Activated CD8-positive, alpha-beta T cell treated with anti-CD3 and anti-CD28 coated beads, Interleukin-2, amount 10 ng/mL, durations not matched to agents 7 days and 5 days (primary cell): ENCODE measurements at regions not wholly inside any gene's neighbourhood (a gene's known extent, or its start where the extent isn't known, plus 50 kb on each side); places are given as distances from the start of the nearest gene placed in this dataset.

Experiments
- ATAC-seq: fragments of 150-1000 bp; cut with Tn5 transposase; one replicate; pipeline ENCODE4 v1.10.0; 2021; ENCODE audit warnings: moderate library complexity
- CTCF ChIA-PET: fragments of 350-600 bp; sonication (Branson Sonifier 250); formaldehyde crosslinking; loops from one replicate; lab custom pipeline; 2021; ENCODE audit warnings: antibody characterized with exemption; lab: Charles Lee
- POLR2A ChIA-PET: fragments of 350-600 bp; sonication (Branson Sonifier 250); formaldehyde crosslinking; loops from one replicate; lab custom pipeline; 2021; ENCODE audit warnings: antibody characterized with exemption; lab: Charles Lee
- DNase-seq: peaks from one replicate; pipeline ENCODE4 v3.0.0-alpha.2; 2020
- H3K27ac Mint-ChIP-seq: one replicate; pipeline ENCODE4 v1.8.0; 2021; ENCODE audit warnings: mild to moderate bottlenecking, mixed read lengths
- H3K27me3 Mint-ChIP-seq: one replicate; pipeline ENCODE4 v1.8.0; 2021; ENCODE audit warnings: low read depth, mixed read lengths
- H3K36me3 Mint-ChIP-seq: one replicate; pipeline ENCODE4 v1.8.0; 2021; ENCODE audit warnings: low read depth, mixed read lengths
- H3K4me1 Mint-ChIP-seq: one replicate; pipeline ENCODE4 v1.8.0; 2021; ENCODE audit warnings: low read depth, mixed read lengths
- H3K4me3 Mint-ChIP-seq: one replicate; pipeline ENCODE4 v1.8.0; 2021; ENCODE audit warnings: mild to moderate bottlenecking, mixed read lengths
- H3K9me3 Mint-ChIP-seq: one replicate; pipeline ENCODE4 v1.8.0; 2022; ENCODE audit warnings: mixed read lengths; ENCODE audit not compliant: insufficient read depth

- ATAC-seq (no peak), DNase-seq (no peak)
- no peak overlapping the region for H3K4me3 Mint-ChIP-seq
- POLR2A ChIA-PET, result no interaction called here
- CTCF ChIA-PET, result no interaction called here
- H3K36me3 Mint-ChIP-seq, result no peaks in the 10 kb centered on the region
- H3K4me1 Mint-ChIP-seq, result peaks cover 18% of the 10 kb centered on the region
- H3K9me3 Mint-ChIP-seq, result no peaks in the 10 kb centered on the region
- no peak overlapping the region for H3K27ac Mint-ChIP-seq
- H3K27me3 Mint-ChIP-seq, result peaks cover 28% of the 10 kb centered on the region
Measured at GRCh38 chr1:94603663-94604062, 62.1 kb upstream of the F3 start.

GRCh38 chr1:94602802-94603625 is 61.5 kb upstream of the F3 start:
- CTCF ChIA-PET, result interaction anchor here (0.6 to 1.3 kb wide), 4 partner anchors 10 to 203 kb away, joined by 3 to 6 read pairs (median 3); no protein-coding TSS in a partner anchor

GRCh38 chr1:94602316-94602715 is 60.8 kb upstream of the F3 start:
- peak; percentile 69 for ATAC-seq
- ChIA-PET CTCF (interaction anchor here (1.0 to 1.3 kb wide), 3 partner anchors 9 to 88 kb away, joined by 3 to 6 read pairs (median 3); no protein-coding TSS in a partner anchor), POLR2A (no interaction called here)
- peaks cover 29% of the 10 kb centered on the region for H3K27me3 Mint-ChIP-seq
- H3K4me1 Mint-ChIP-seq, result peaks cover 18% of the 10 kb centered on the region
- no peaks in the 10 kb centered on the region for H3K36me3 Mint-ChIP-seq
- H3K27ac Mint-ChIP-seq, result no peak overlapping the region
- peak overlapping the region; percentile 15 for H3K4me3 Mint-ChIP-seq
- H3K9me3 Mint-ChIP-seq, result no peaks in the 10 kb centered on the region
- peak; percentile 45 for DNase-seq

More at GRCh38 chr1:94602802-94603625, 61.5 kb upstream of the F3 start:
- ATAC-seq (no peak), DNase-seq (no peak)
- Mint-ChIP-seq H3K27me3 (peaks cover 29% of the 10 kb centered on the region), H3K36me3 (no peaks in the 10 kb centered on the region), H3K9me3 (no peaks in the 10 kb centered on the region), H3K4me3 (no peak overlapping the region), H3K27ac (no peak overlapping the region), H3K4me1 (peaks cover 18% of the 10 kb centered on the region)
- POLR2A ChIA-PET, result no interaction called here

GRCh38 chr1:94600556-94600955 is 59.0 kb upstream of the F3 start:
- Mint-ChIP-seq H3K27me3 (peaks cover 29% of the 10 kb centered on the region), H3K36me3 (no peaks in the 10 kb centered on the region), H3K9me3 (no peaks in the 10 kb centered on the region), H3K27ac (no peak overlapping the region), H3K4me3 (no peak overlapping the region), H3K4me1 (peaks cover 18% of the 10 kb centered on the region)
- ChIA-PET CTCF (interaction anchor here (1.2 kb wide), 1 partner anchor 9 kb away, joined by 3 read pairs; no protein-coding TSS in a partner anchor), POLR2A (no interaction called here)
- DNase-seq, result no peak
- ATAC-seq, result no peak

- no peak overlapping the region for H3K4me3 Mint-ChIP-seq
- H3K9me3 Mint-ChIP-seq, result no peaks in the 10 kb centered on the region
- ChIA-PET CTCF (no interaction called here), POLR2A (no interaction called here)
- H3K36me3 Mint-ChIP-seq, result no peaks in the 10 kb centered on the region
- DNase-seq, result no peak
- peaks cover 18% of the 10 kb centered on the region for H3K4me1 Mint-ChIP-seq
- no peak for ATAC-seq
- H3K27ac Mint-ChIP-seq, result no peak overlapping the region
- H3K27me3 Mint-ChIP-seq, result peaks cover 25% of the 10 kb centered on the region
Measured at GRCh38 chr1:94599095-94599813, 57.7 kb upstream of the F3 start.

- ATAC-seq, result no peak
- Mint-ChIP-seq H3K36me3 (no peaks in the 10 kb centered on the region), H3K9me3 (no peaks in the 10 kb centered on the region), H3K27me3 (peaks cover 14% of the 10 kb centered on the region), H3K27ac (no peak overlapping the region), H3K4me3 (no peak overlapping the region), H3K4me1 (peaks cover 12% of the 10 kb centered on the region)
- POLR2A ChIA-PET, result no interaction called here
- DNase-seq, result no peak
- CTCF ChIA-PET, result no interaction called here
Measured at GRCh38 chr1:94597701-94598100, 56.1 kb upstream of the F3 start.

GRCh38 chr1:94596260-94596659 is 54.7 kb upstream of the F3 start:
- no peaks in the 10 kb centered on the region for H3K36me3 Mint-ChIP-seq
- CTCF ChIA-PET, result no interaction called here
- no peaks in the 10 kb centered on the region for H3K4me1 Mint-ChIP-seq
- H3K9me3 Mint-ChIP-seq, result no peaks in the 10 kb centered on the region
- peaks cover 7% of the 10 kb centered on the region for H3K27me3 Mint-ChIP-seq
- no peak for ATAC-seq
- no peak overlapping the region for H3K4me3 Mint-ChIP-seq
- DNase-seq, result no peak
- H3K27ac Mint-ChIP-seq, result no peak overlapping the region
- POLR2A ChIA-PET, result no interaction called here

- ChIA-PET CTCF (no interaction called here), POLR2A (no interaction called here)
- H3K4me1 Mint-ChIP-seq, result no peaks in the 10 kb centered on the region
- ATAC-seq (no peak), DNase-seq (no peak)
- H3K36me3 Mint-ChIP-seq, result no peaks in the 10 kb centered on the region
- peaks cover 6% of the 10 kb centered on the region for H3K27me3 Mint-ChIP-seq
- H3K4me3 Mint-ChIP-seq, result no peak overlapping the region
- no peaks in the 10 kb centered on the region for H3K9me3 Mint-ChIP-seq
- no peak overlapping the region for H3K27ac Mint-ChIP-seq
Measured at GRCh38 chr1:94595658-94596057, 54.1 kb upstream of the F3 start.

- H3K27ac Mint-ChIP-seq, result no peak overlapping the region
- H3K4me3 Mint-ChIP-seq, result no peak overlapping the region
- CTCF ChIA-PET, result interaction anchor here (0.6 to 1.2 kb wide), 2 partner anchors 9 to 64 kb away, joined by 3 to 6 read pairs; no protein-coding TSS in a partner anchor
- H3K9me3 Mint-ChIP-seq, result no peaks in the 10 kb centered on the region
- H3K4me1 Mint-ChIP-seq, result no peaks in the 10 kb centered on the region
- POLR2A ChIA-PET, result no interaction called here
- no peak for DNase-seq
- H3K27me3 Mint-ChIP-seq, result peaks cover 3% of the 10 kb centered on the region
- H3K36me3 Mint-ChIP-seq, result no peaks in the 10 kb centered on the region
- ATAC-seq, result no peak
Measured at GRCh38 chr1:94593611-94594010, 52.1 kb upstream of the F3 start.

GRCh38 chr1:94592571-94592920 is 51.0 kb upstream of the F3 start:
- H3K36me3 Mint-ChIP-seq, result no peaks in the 10 kb centered on the region
- H3K27me3 Mint-ChIP-seq, result peaks cover 3% of the 10 kb centered on the region
- H3K4me1 Mint-ChIP-seq, result no peaks in the 10 kb centered on the region
- no peaks in the 10 kb centered on the region for H3K9me3 Mint-ChIP-seq
- no peak overlapping the region for H3K27ac Mint-ChIP-seq
- no peak for ATAC-seq
- H3K4me3 Mint-ChIP-seq, result no peak overlapping the region
- ChIA-PET CTCF (interaction anchor here (0.5 to 1.2 kb wide), 2 partner anchors 10 to 1338 kb away, joined by 3 to 6 read pairs; no protein-coding TSS in a partner anchor), POLR2A (no interaction called here)
- DNase-seq, result no peak

GRCh38 chr1:94591823-94592570 is 50.4 kb upstream of the F3 start:
- CTCF ChIA-PET, result interaction anchor here (0.5 to 0.9 kb wide), 2 partner anchors 9 to 1338 kb away, joined by 3 read pairs; no protein-coding TSS in a partner anchor
- DNase-seq, result no peak
- ATAC-seq, result no peak
- POLR2A ChIA-PET, result no interaction called here
- H3K4me1 Mint-ChIP-seq, result no peaks in the 10 kb centered on the region
- H3K4me3 Mint-ChIP-seq, result no peak overlapping the region
- no peaks in the 10 kb centered on the region for H3K36me3 Mint-ChIP-seq
- peaks cover 6% of the 10 kb centered on the region for H3K27me3 Mint-ChIP-seq
- no peak overlapping the region for H3K27ac Mint-ChIP-seq
- no peaks in the 10 kb centered on the region for H3K9me3 Mint-ChIP-seq
